Liver (tissue), 8 donors: ENCODE measurements at regions not wholly inside any gene's neighbourhood (a gene's known extent, or its start where the extent isn't known, plus 50 kb on each side); places are given as distances from the start of the nearest gene placed in this dataset.

Experiments
- DNase-seq: peaks from one replicate; pipeline ENCODE4 v3.0.0-alpha.2; 2017; ENCODE audit warnings: low spot score
- H3K27ac ChIP-seq, 2 donors: one replicate each; pipeline ENCODE4 v1.7.0; 2013; ENCODE audit warnings: inconsistent platforms in 2 of 2, low read length in 2 of 2, control low read depth in 1 of 2, low read depth in 1 of 2, mild to moderate bottlenecking in 1 of 2
- H3K27me3 ChIP-seq, 4 donors: one replicate each; pipeline versions ENCODE4 v1.6.1 to v1.7.0; 2013; ENCODE audit warnings: low read length in 3 of 4, inconsistent platforms in 1 of 4, mild to moderate bottlenecking in 1 of 4, moderate library complexity in 1 of 4; ENCODE audit not compliant: control insufficient read depth in 4 of 4, insufficient read depth in 4 of 4
- H3K36me3 ChIP-seq, 4 donors: one replicate each; pipeline versions ENCODE4 v1.6.1 to v1.7.0; 2013; ENCODE audit warnings: low read length in 3 of 4, mild to moderate bottlenecking in 3 of 4, low read depth in 1 of 4, moderate library complexity in 1 of 4; ENCODE audit not compliant: control insufficient read depth in 4 of 4, insufficient read depth in 3 of 4
- H3K4me1 ChIP-seq, 4 donors: one replicate each; pipeline versions ENCODE4 v1.6.1 to v1.7.0; 2013; ENCODE audit warnings: low read length in 3 of 4, mild to moderate bottlenecking in 3 of 4, moderate library complexity in 1 of 4; ENCODE audit not compliant: control insufficient read depth in 4 of 4, insufficient read depth in 4 of 4
- H3K4me3 ChIP-seq, 3 donors: one replicate each; pipeline versions ENCODE4 v1.6.1 to v1.7.0; 2013; ENCODE audit warnings: low read length in 3 of 3, control low read depth in 1 of 3, low read depth in 1 of 3, mild to moderate bottlenecking in 1 of 3
- H3K9ac ChIP-seq, 2 donors: one replicate each; pipeline ENCODE4 v1.7.0; 2013; ENCODE audit warnings: low read length in 2 of 2, mild to moderate bottlenecking in 2 of 2, moderate library complexity in 2 of 2, control low read depth in 1 of 2, low read depth in 1 of 2
- H3K9me3 ChIP-seq, 4 donors: one replicate each; pipeline versions ENCODE4 v1.6.1 to v1.7.0; 2013; ENCODE audit warnings: low read length in 3 of 4; ENCODE audit not compliant: control insufficient read depth in 4 of 4
- ATF3 ChIP-seq: IDR thresholded peaks from 2 replicates; pipeline ENCODE4 v1.6.1; 2016; ENCODE audit warnings: antibody characterized with exemption
- EGR1 ChIP-seq, 2 donors: IDR thresholded peaks; 2 replicates each; pipeline ENCODE4 v1.6.1; 2016 to 2018; ENCODE audit warnings: antibody characterized with exemption in 2 of 2, low read depth in 2 of 2
- FOXA1 ChIP-seq: IDR thresholded peaks from 2 replicates; pipeline ENCODE4 v1.6.1; 2016; ENCODE audit warnings: antibody characterized with exemption
- FOXA2 ChIP-seq: IDR thresholded peaks from 2 replicates; pipeline ENCODE4 v1.6.1; 2016; ENCODE audit warnings: antibody characterized with exemption
- GABPA ChIP-seq, 2 donors: IDR thresholded peaks in 1 of 2; conservative IDR thresholded peaks in 1 of 2; 2 replicates each; pipeline ENCODE4 v1.6.1; 2016; ENCODE audit warnings: antibody characterized with exemption in 2 of 2, mild to moderate bottlenecking in 1 of 2, moderate library complexity in 1 of 2
- HNF4A ChIP-seq, 2 donors: conservative IDR thresholded peaks; 2 replicates each; pipeline ENCODE4 v1.6.1; 2016; ENCODE audit warnings: antibody characterized with exemption in 2 of 2, mild to moderate bottlenecking in 2 of 2
- HNF4G ChIP-seq: IDR thresholded peaks from 2 replicates; pipeline ENCODE4 v1.6.1; 2016; ENCODE audit warnings: antibody characterized with exemption
- JUND ChIP-seq, 2 donors: IDR thresholded peaks; 2 replicates each; pipeline ENCODE4 v1.6.1; 2016; ENCODE audit warnings: antibody characterized with exemption in 2 of 2
- NR2F2 ChIP-seq: IDR thresholded peaks from 2 replicates; pipeline ENCODE4 v1.6.1; 2016; ENCODE audit warnings: antibody characterized with exemption
- RAD21 ChIP-seq, 2 donors: IDR thresholded peaks; 2 replicates each; pipeline ENCODE4 v1.6.1; 2016; ENCODE audit warnings: antibody characterized with exemption in 2 of 2, mild to moderate bottlenecking in 2 of 2
- REST ChIP-seq: IDR thresholded peaks from 2 replicates; pipeline ENCODE4 v1.6.1; 2016; ENCODE audit warnings: antibody characterized with exemption, mild to moderate bottlenecking
- RXRA ChIP-seq, 2 donors: IDR thresholded peaks; 2 replicates each; pipeline ENCODE4 v1.6.1; 2017 to 2018; ENCODE audit warnings: antibody characterized with exemption in 2 of 2, mild to moderate bottlenecking in 1 of 2
- SP1 ChIP-seq: IDR thresholded peaks from 2 replicates; pipeline ENCODE4 v1.6.1; 2018; ENCODE audit warnings: antibody characterized with exemption, mild to moderate bottlenecking
- TAF1 ChIP-seq: conservative IDR thresholded peaks from 2 replicates; pipeline ENCODE4 v1.6.1; 2016; ENCODE audit warnings: antibody characterized with exemption, mild to moderate bottlenecking
- YY1 ChIP-seq: IDR thresholded peaks from 2 replicates; pipeline ENCODE4 v1.6.1; 2016; ENCODE audit warnings: antibody characterized with exemption, mild to moderate bottlenecking
- WGBS: extraction: QIAGEN DNeasy Blood & Tissue Kit; methylation state at CpG from one replicate; pipeline ENCODE4 v1.1.7; 2013; 5-methylcytosine and 5-hydroxymethylcytosine counted together
- TF ChIP-seq, protein P1 (sequence below): IDR thresholded peaks from 2 replicates; pipeline ENCODE4 v1.6.1; 2016; ENCODE audit warnings: antibody characterized with exemption
- TF ChIP-seq, protein P2 (sequence below): fragments of 150-350 bp; IDR thresholded peaks from 2 replicates; pipeline ENCODE4 v1.5.1; 2017; ENCODE audit warnings: improper control_type of control experiment, low read depth, low read length; ENCODE audit not compliant: missing input control
- TF ChIP-seq, protein P3 (sequence below): IDR thresholded peaks from 2 replicates; pipeline ENCODE4 v1.6.1; 2016; ENCODE audit warnings: antibody characterized with exemption
- donor health status: healthy.
- donor health status: healthy.
- donor health status: healthy.
- donor health status: healthy.
- donor health status: healthy.

GRCh38 chr22:47497666-47498065 lies 735.2 kb downstream of the TBC1D22A start:
- Histone ChIP-seq H3K36me3 (no peaks in the 10 kb centered on the region), H3K9ac (no peak overlapping the region), H3K27ac (no peak overlapping the region), H3K4me1 (no peaks in the 10 kb centered on the region), H3K9me3 (peaks cover 0 to 12% (median 5%) of the 10 kb centered on the region in 4 donors), H3K4me3 (no peak overlapping the region), H3K27me3 (peaks cover 0 to 7% (median 0%) of the 10 kb centered on the region in 4 donors)
- TF ChIP-seq RXRA (IDR thresholded peaks at IDR 0.05) (no peak), REST (no peak), FOXA2 (no peak), HNF4G (no peak), HNF4A (conservative IDR thresholded peaks at IDR 0.05) (no peak), SP1 (no peak), FOXA1 (no peak), YY1 (no peak), EGR1 (IDR thresholded peaks at IDR 0.05; ENCODE audit: low read depth in 2 of 2) (no peak), GABPA (IDR thresholded peaks at IDR 0.05 in 1 of 2, conservative IDR thresholded peaks at IDR 0.05 in 1 of 2) (no peak), RAD21 (IDR thresholded peaks at IDR 0.05) (no peak), NR2F2 (no peak), TAF1 (no peak), JUND (IDR thresholded peaks at IDR 0.05) (no peak), ATF3 (no peak)
- TF ChIP-seq, protein P1, sequence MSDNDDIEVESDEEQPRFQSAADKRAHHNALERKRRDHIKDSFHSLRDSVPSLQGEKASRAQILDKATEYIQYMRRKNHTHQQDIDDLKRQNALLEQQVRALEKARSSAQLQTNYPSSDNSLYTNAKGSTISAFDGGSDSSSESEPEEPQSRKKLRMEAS = no peak
- TF ChIP-seq, protein P2, sequence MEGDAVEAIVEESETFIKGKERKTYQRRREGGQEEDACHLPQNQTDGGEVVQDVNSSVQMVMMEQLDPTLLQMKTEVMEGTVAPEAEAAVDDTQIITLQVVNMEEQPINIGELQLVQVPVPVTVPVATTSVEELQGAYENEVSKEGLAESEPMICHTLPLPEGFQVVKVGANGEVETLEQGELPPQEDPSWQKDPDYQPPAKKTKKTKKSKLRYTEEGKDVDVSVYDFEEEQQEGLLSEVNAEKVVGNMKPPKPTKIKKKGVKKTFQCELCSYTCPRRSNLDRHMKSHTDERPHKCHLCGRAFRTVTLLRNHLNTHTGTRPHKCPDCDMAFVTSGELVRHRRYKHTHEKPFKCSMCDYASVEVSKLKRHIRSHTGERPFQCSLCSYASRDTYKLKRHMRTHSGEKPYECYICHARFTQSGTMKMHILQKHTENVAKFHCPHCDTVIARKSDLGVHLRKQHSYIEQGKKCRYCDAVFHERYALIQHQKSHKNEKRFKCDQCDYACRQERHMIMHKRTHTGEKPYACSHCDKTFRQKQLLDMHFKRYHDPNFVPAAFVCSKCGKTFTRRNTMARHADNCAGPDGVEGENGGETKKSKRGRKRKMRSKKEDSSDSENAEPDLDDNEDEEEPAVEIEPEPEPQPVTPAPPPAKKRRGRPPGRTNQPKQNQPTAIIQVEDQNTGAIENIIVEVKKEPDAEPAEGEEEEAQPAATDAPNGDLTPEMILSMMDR = no peak
- TF ChIP-seq, protein P3, sequence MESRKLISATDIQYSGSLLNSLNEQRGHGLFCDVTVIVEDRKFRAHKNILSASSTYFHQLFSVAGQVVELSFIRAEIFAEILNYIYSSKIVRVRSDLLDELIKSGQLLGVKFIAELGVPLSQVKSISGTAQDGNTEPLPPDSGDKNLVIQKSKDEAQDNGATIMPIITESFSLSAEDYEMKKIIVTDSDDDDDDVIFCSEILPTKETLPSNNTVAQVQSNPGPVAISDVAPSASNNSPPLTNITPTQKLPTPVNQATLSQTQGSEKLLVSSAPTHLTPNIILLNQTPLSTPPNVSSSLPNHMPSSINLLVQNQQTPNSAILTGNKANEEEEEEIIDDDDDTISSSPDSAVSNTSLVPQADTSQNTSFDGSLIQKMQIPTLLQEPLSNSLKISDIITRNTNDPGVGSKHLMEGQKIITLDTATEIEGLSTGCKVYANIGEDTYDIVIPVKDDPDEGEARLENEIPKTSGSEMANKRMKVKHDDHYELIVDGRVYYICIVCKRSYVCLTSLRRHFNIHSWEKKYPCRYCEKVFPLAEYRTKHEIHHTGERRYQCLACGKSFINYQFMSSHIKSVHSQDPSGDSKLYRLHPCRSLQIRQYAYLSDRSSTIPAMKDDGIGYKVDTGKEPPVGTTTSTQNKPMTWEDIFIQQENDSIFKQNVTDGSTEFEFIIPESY = no peak
- no peak for DNase-seq
- 62% methylated on average over 7 of the region's 7 CpGs for WGBS
